Peyer's patch (tissue), 4 donors: ENCODE measurements at regions not wholly inside any gene's neighbourhood (a gene's known extent, or its start where the extent isn't known, plus 50 kb on each side); places are given as distances from the start of the nearest gene placed in this dataset.

Source experiments
- POLR2A ChIP-seq, 2 donors: fragments of 450-650 bp; IDR thresholded peaks; one replicate each; pipeline ENCODE4 v1.5.1; 2017; ENCODE audit warnings: antibody characterized with exemption in 2 of 2, mild to moderate bottlenecking in 2 of 2, moderate library complexity in 2 of 2
- TF ChIP-seq, protein P1 (sequence below), 6 experiments: fragments of 450-650 bp in 4 of 6; fragments of 200-600 bp in 2 of 6; sonication (generic) in 1 of 6; IDR thresholded peaks; one replicate each; pipeline ENCODE4 v1.5.1; 2017 to 2019; ENCODE audit warnings: antibody characterized with exemption in 6 of 6, mild to moderate bottlenecking in 3 of 6, moderate library complexity in 1 of 6

DNA sequence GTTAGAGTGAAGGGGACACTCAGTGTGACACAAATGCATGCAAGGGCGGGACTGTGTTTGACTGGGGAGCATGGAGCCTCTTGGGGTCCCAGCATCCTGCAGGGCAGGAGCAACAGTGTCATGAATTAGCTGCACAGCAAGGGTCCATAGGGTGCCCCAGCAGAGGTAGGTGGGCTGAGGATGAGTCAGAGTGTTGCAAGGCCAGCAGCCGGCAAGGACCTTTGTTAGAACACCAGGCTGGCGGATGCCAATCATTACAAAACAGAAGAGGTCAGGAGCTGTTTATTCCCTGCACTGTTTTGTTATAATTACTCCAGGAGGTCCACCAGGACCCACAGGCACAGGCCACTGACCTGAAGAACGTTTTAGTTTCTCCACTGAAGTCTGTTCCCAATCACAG is 362.2 kb upstream of the DUSP10 start:
- TF ChIP-seq, protein P1, sequence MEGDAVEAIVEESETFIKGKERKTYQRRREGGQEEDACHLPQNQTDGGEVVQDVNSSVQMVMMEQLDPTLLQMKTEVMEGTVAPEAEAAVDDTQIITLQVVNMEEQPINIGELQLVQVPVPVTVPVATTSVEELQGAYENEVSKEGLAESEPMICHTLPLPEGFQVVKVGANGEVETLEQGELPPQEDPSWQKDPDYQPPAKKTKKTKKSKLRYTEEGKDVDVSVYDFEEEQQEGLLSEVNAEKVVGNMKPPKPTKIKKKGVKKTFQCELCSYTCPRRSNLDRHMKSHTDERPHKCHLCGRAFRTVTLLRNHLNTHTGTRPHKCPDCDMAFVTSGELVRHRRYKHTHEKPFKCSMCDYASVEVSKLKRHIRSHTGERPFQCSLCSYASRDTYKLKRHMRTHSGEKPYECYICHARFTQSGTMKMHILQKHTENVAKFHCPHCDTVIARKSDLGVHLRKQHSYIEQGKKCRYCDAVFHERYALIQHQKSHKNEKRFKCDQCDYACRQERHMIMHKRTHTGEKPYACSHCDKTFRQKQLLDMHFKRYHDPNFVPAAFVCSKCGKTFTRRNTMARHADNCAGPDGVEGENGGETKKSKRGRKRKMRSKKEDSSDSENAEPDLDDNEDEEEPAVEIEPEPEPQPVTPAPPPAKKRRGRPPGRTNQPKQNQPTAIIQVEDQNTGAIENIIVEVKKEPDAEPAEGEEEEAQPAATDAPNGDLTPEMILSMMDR (IDR thresholded peaks at IDR 0.05) = no peak
- TF ChIP-seq POLR2A (IDR thresholded peaks at IDR 0.05) = no peak
